ENCODE measurements at regions not wholly inside any gene's neighbourhood (a gene's known extent, or its start where the extent isn't known, plus 50 kb on each side); places are given as distances from the start of the nearest gene placed in this dataset.

- Histone ChIP-seq H3K27ac (no peak overlapping the region), H3K36me3 (no peaks in the 10 kb centered on the region), H3K27me3 (no peaks in the 10 kb centered on the region), H3K4me1 (no peaks in the 10 kb centered on the region), H3K4me3 (no peak overlapping the region), H3K9me3 (no peaks in the 10 kb centered on the region)
- TF ChIP-seq POLR2A (IDR thresholded peaks at IDR 0.05) (no peak), CTCF (IDR thresholded peaks at IDR 0.05) (no peak)
- intact Hi-C loops (cut with DNase I; ENCODE audit: low total_unique reads), result no loop called here
- DNase-seq, result no peak
These were observed 149.9 kb upstream of the PRR16 start for GRCh38 chr5:120314191-120314590.

- DNase-seq, result no peak
- no peak for TF ChIP-seq POLR2A (IDR thresholded peaks at IDR 0.05)
- TF ChIP-seq CTCF (IDR thresholded peaks at IDR 0.05), result no peak
- no peaks in the 10 kb centered on the region for H3K27me3 ChIP-seq
- intact Hi-C loops (cut with DNase I; ENCODE audit: low total_unique reads), result no loop called here
- no peaks in the 10 kb centered on the region for H3K9me3 ChIP-seq
- no peak overlapping the region for H3K4me3 ChIP-seq
- no peaks in the 10 kb centered on the region for H3K36me3 ChIP-seq
- H3K4me1 ChIP-seq, result no peaks in the 10 kb centered on the region
- H3K27ac ChIP-seq, result no peak overlapping the region
These were observed 143.5 kb upstream of the PRR16 start for GRCh38 chr5:120320626-120321025.

GRCh38 chr5:120326651-120327050, 137.4 kb upstream of the PRR16 start:
- Histone ChIP-seq H3K9me3 (no peaks in the 10 kb centered on the region), H3K36me3 (no peaks in the 10 kb centered on the region), H3K4me1 (no peaks in the 10 kb centered on the region), H3K4me3 (no peak overlapping the region), H3K27ac (no peak overlapping the region), H3K27me3 (no peaks in the 10 kb centered on the region)
- intact Hi-C loops (cut with DNase I; ENCODE audit: low total_unique reads), result no loop called here
- TF ChIP-seq CTCF (IDR thresholded peaks at IDR 0.05), result no peak
- TF ChIP-seq POLR2A (IDR thresholded peaks at IDR 0.05), result no peak
- no peak for DNase-seq

- H3K27me3 ChIP-seq, result no peaks in the 10 kb centered on the region
- no peak overlapping the region for H3K27ac ChIP-seq
- no peaks in the 10 kb centered on the region for H3K4me1 ChIP-seq
- TF ChIP-seq POLR2A (IDR thresholded peaks at IDR 0.05) (no peak), CTCF (IDR thresholded peaks at IDR 0.05) (no peak)
- H3K36me3 ChIP-seq, result no peaks in the 10 kb centered on the region
- no peak for DNase-seq
- H3K4me3 ChIP-seq, result no peak overlapping the region
- intact Hi-C loops (cut with DNase I; ENCODE audit: low total_unique reads), result no loop called here
- H3K9me3 ChIP-seq, result no peaks in the 10 kb centered on the region
These were observed 136.9 kb upstream of the PRR16 start for GRCh38 chr5:120327180-120327579.

GRCh38 chr5:120329095-120329494, 135.0 kb upstream of the PRR16 start:
- no peaks in the 10 kb centered on the region for H3K4me1 ChIP-seq
- H3K36me3 ChIP-seq, result no peaks in the 10 kb centered on the region
- no peak overlapping the region for H3K27ac ChIP-seq
- DNase-seq, result no peak
- intact Hi-C loops (cut with DNase I; ENCODE audit: low total_unique reads), result no loop called here
- no peaks in the 10 kb centered on the region for H3K9me3 ChIP-seq
- no peaks in the 10 kb centered on the region for H3K27me3 ChIP-seq
- TF ChIP-seq CTCF (IDR thresholded peaks at IDR 0.05), result no peak
- no peak for TF ChIP-seq POLR2A (IDR thresholded peaks at IDR 0.05)
- no peak overlapping the region for H3K4me3 ChIP-seq

All from uterus (tissue), 3 donors.